Upper lobe of left lung (tissue), 6 donors: ENCODE measurements at regions not wholly inside any gene's neighbourhood (a gene's known extent, or its start where the extent isn't known, plus 50 kb on each side); places are given as distances from the start of the nearest gene placed in this dataset.

Experiments
- ATAC-seq, 2 donors: fragments of 200-7000 bp; cut with Tn5 transposase; one replicate each; pipeline ENCODE4 v1.9.1; 2022; ENCODE audit warnings: mild to moderate bottlenecking in 2 of 2, moderate library complexity in 2 of 2; ENCODE audit not compliant: low FRiP score in 2 of 2
- DNase-seq, 2 donors: peaks; one replicate each; pipeline ENCODE4 v3.0.0-alpha.2; 2019 to 2020
- H3K27ac ChIP-seq, 4 donors: fragments of 200-600 bp; sonication (generic); one replicate each; pipeline ENCODE4 v1.5.1; 2016 to 2019
- H3K27me3 ChIP-seq, 4 donors: fragments of 200-600 bp; sonication (generic); one replicate each; pipeline ENCODE4 v1.5.1; 2017 to 2019
- H3K36me3 ChIP-seq, 4 donors: fragments of 200-600 bp; sonication (generic); one replicate each; pipeline ENCODE4 v1.5.1; 2016 to 2019
- H3K4me1 ChIP-seq, 4 donors: fragments of 200-600 bp; sonication (generic); one replicate each; pipeline ENCODE4 v1.5.1; 2018 to 2019
- H3K4me3 ChIP-seq, 4 donors: fragments of 200-600 bp; sonication (generic); one replicate each; pipeline ENCODE4 v1.5.1; 2017 to 2019; ENCODE audit warnings: mild to moderate bottlenecking in 2 of 4, moderate library complexity in 1 of 4
- H3K9me3 ChIP-seq, 4 donors: fragments of 200-600 bp; sonication (generic); one replicate each; pipeline ENCODE4 v1.5.1; 2018 to 2019
- CTCF ChIP-seq, 6 experiments: fragments of 450-650 bp in 4 of 6; fragments of 200-600 bp in 2 of 6; sonication (generic) in 2 of 6; IDR thresholded peaks; one replicate each; pipeline ENCODE4 v1.5.1; 2016 to 2019; ENCODE audit warnings: antibody characterized with exemption in 6 of 6
- EP300 ChIP-seq, 4 donors: sonication (generic); formaldehyde crosslinking; IDR thresholded peaks; one replicate each; pipeline ENCODE4 v1.5.1; 2017; ENCODE audit warnings: antibody characterized with exemption in 4 of 4, control low read depth in 2 of 4
- POLR2A ChIP-seq, 4 donors: fragments of 450-650 bp; IDR thresholded peaks; one replicate each; pipeline ENCODE4 v1.5.1; 2016 to 2017; ENCODE audit warnings: antibody characterized with exemption in 4 of 4, mild to moderate bottlenecking in 2 of 4
- POLR2AphosphoS5 ChIP-seq, 2 donors: sonication (generic); formaldehyde crosslinking; IDR thresholded peaks; one replicate each; pipeline ENCODE4 v1.5.1; 2017; ENCODE audit warnings: antibody characterized with exemption in 2 of 2
- WGBS, 2 donors: methylation state at CpG; one replicate each; pipeline ENCODE4 v1.1.5; 2017 to 2018; 5-methylcytosine and 5-hydroxymethylcytosine counted together
- donor health status: DM: no; HTN: no; CAD: no; lungs with moderate emphysema.
- donor health status: DM: no; HTN: yes; CAD: no; lungs with severe emphysema.

- ATAC-seq (no peak), DNase-seq (no peak)
- Histone ChIP-seq H3K4me1 (no peaks in the 10 kb centered on the region), H3K27ac (no peak overlapping the region), H3K4me3 (no peak overlapping the region), H3K36me3 (no peaks in the 10 kb centered on the region), H3K27me3 (no peaks in the 10 kb centered on the region), H3K9me3 (peaks cover 0 to 3% (median 0%) of the 10 kb centered on the region in 4 donors)
- whole genome bisulfite sequencing, 2 donors: 86% methylated on average over 2 of the region's 2 CpGs
- TF ChIP-seq POLR2A (IDR thresholded peaks at IDR 0.05) (no peak), CTCF (IDR thresholded peaks at IDR 0.05) (no peak)
These were observed 138.0 kb upstream of the CCN2 start for GRCh38 chr6:132089173-132089572.

GRCh38 chr6:132088150-132088549 lies 137.0 kb upstream of the CCN2 start:
- H3K9me3 ChIP-seq: peaks cover 0 to 3% (median 0%) of the 10 kb centered on the region in 4 donors
- H3K4me1 ChIP-seq: no peaks in the 10 kb centered on the region
- no peak overlapping the region for H3K4me3 ChIP-seq
- H3K27ac ChIP-seq: no peak overlapping the region
- TF ChIP-seq EP300 (IDR thresholded peaks at IDR 0.05) (no peak), POLR2AphosphoS5 (IDR thresholded peaks at IDR 0.05) (no peak), CTCF (IDR thresholded peaks at IDR 0.05) (no peak), POLR2A (IDR thresholded peaks at IDR 0.05) (no peak)
- no peak for DNase-seq
- ATAC-seq: no peak
- 78 to 82% methylated on average over 2 of the region's 2 CpGs for WGBS, 2 donors
- no peaks in the 10 kb centered on the region for H3K27me3 ChIP-seq
- H3K36me3 ChIP-seq: no peaks in the 10 kb centered on the region

GRCh38 chr6:132087391-132087790 lies 136.2 kb upstream of the CCN2 start:
- H3K9me3 ChIP-seq: peaks cover 0 to 3% (median 0%) of the 10 kb centered on the region in 4 donors
- DNase-seq: no peak
- WGBS, 2 donors: 61 to 63% methylated on average over 2 of the region's 2 CpGs
- no peaks in the 10 kb centered on the region for H3K4me1 ChIP-seq
- H3K4me3 ChIP-seq: no peak overlapping the region
- ATAC-seq: no peak
- no peaks in the 10 kb centered on the region for H3K27me3 ChIP-seq
- no peak overlapping the region for H3K27ac ChIP-seq
- H3K36me3 ChIP-seq: no peaks in the 10 kb centered on the region
- TF ChIP-seq POLR2A (IDR thresholded peaks at IDR 0.05) (no peak), POLR2AphosphoS5 (IDR thresholded peaks at IDR 0.05) (no peak), CTCF (IDR thresholded peaks at IDR 0.05) (no peak), EP300 (IDR thresholded peaks at IDR 0.05) (no peak)

GRCh38 chr6:132085731-132086130 lies 134.6 kb upstream of the CCN2 start:
- TF ChIP-seq POLR2AphosphoS5 (IDR thresholded peaks at IDR 0.05) (no peak), EP300 (IDR thresholded peaks at IDR 0.05) (no peak), POLR2A (IDR thresholded peaks at IDR 0.05) (no peak), CTCF (IDR thresholded peaks at IDR 0.05) (no peak)
- DNase-seq (no peak), ATAC-seq (no peak)
- H3K9me3 ChIP-seq: no peaks in the 10 kb centered on the region
- H3K27ac ChIP-seq: no peak overlapping the region
- H3K36me3 ChIP-seq: no peaks in the 10 kb centered on the region
- 63 to 75% methylated on average over 5 of the region's 5 CpGs for WGBS, 2 donors
- no peaks in the 10 kb centered on the region for H3K4me1 ChIP-seq
- H3K27me3 ChIP-seq: no peaks in the 10 kb centered on the region
- H3K4me3 ChIP-seq: no peak overlapping the region

- Histone ChIP-seq H3K9me3 (no peaks in the 10 kb centered on the region), H3K27ac (peak overlapping the region in 2 of 4 donors; percentile 7 to 30), H3K36me3 (no peaks in the 10 kb centered on the region), H3K27me3 (no peaks in the 10 kb centered on the region), H3K4me1 (no peaks in the 10 kb centered on the region), H3K4me3 (no peak overlapping the region)
- TF ChIP-seq CTCF (IDR thresholded peaks at IDR 0.05): no peak
- TF ChIP-seq EP300 (IDR thresholded peaks at IDR 0.05): no peak
- TF ChIP-seq POLR2A (IDR thresholded peaks at IDR 0.05): no peak
- TF ChIP-seq POLR2AphosphoS5 (IDR thresholded peaks at IDR 0.05): no peak
- peak in 1 of 2 donors; percentile 75 for ATAC-seq
- DNase-seq: no peak
- WGBS, 2 donors: 58 to 75% methylated on average over 3 of the region's 3 CpGs
These were observed 133.8 kb upstream of the CCN2 start for GRCh38 chr6:132084811-132085509.
